ENCODE measurements at regions not wholly inside any gene's neighbourhood (a gene's known extent, or its start where the extent isn't known, plus 50 kb on each side); places are given as distances from the start of the nearest gene placed in this dataset.

DNA sequence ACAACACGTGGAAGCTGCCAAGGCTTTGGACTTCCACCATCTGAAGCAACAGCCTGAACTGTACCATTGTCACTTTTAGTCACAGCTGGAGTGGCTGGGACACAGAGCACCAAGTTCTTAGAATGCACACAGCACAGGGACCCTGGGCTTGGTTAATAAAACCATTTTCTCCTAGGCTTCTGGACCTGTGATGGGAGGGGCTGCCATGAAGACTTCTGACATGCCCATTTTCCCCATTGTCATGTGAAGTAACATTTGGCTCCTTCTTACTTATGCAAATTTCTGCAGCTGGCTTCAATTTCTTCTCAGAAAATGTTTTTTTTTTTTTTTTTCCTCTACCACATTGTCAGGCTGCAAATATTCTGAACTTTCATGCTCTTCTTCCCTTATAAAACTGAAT lies 138.6 kb upstream of the BRINP3 start:
- TF ChIP-seq ARID2 (CRISPR knock-in tag; IDR thresholded peaks at IDR 0.05; ENCODE audit: borderline replicate concordance) (no peak), ZNF446 (CRISPR knock-in tag; IDR thresholded peaks at IDR 0.05) (no peak), FOXK1 (CRISPR knock-in tag; IDR thresholded peaks at IDR 0.05; ENCODE audit: borderline replicate concordance, low read depth) (no peak), MAZ (IDR thresholded peaks at IDR 0.05; ENCODE audit: borderline replicate concordance, low read depth, low read length) (no peak), MAZ (CRISPR knock-in tag; IDR thresholded peaks at IDR 0.05; ENCODE audit: low read depth) (no peak), TCF7L2 (IDR thresholded peaks at IDR 0.05; ENCODE audit: low read depth, low read length) (no peak), ZNF331 (CRISPR knock-in tag; IDR thresholded peaks at IDR 0.05) (no peak), ZNF121 (CRISPR knock-in tag; IDR thresholded peaks at IDR 0.05) (no peak), MED8 (CRISPR knock-in tag; IDR thresholded peaks at IDR 0.05; ENCODE audit: insufficient replicate concordance) (no peak)
- TF ChIP-seq, protein P1, sequence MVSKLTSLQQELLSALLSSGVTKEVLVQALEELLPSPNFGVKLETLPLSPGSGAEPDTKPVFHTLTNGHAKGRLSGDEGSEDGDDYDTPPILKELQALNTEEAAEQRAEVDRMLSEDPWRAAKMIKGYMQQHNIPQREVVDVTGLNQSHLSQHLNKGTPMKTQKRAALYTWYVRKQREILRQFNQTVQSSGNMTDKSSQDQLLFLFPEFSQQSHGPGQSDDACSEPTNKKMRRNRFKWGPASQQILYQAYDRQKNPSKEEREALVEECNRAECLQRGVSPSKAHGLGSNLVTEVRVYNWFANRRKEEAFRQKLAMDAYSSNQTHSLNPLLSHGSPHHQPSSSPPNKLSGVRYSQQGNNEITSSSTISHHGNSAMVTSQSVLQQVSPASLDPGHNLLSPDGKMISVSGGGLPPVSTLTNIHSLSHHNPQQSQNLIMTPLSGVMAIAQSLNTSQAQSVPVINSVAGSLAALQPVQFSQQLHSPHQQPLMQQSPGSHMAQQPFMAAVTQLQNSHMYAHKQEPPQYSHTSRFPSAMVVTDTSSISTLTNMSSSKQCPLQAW (CRISPR knock-in tag; IDR thresholded peaks at IDR 0.05), result no peak
- TF ChIP-seq, protein P2, sequence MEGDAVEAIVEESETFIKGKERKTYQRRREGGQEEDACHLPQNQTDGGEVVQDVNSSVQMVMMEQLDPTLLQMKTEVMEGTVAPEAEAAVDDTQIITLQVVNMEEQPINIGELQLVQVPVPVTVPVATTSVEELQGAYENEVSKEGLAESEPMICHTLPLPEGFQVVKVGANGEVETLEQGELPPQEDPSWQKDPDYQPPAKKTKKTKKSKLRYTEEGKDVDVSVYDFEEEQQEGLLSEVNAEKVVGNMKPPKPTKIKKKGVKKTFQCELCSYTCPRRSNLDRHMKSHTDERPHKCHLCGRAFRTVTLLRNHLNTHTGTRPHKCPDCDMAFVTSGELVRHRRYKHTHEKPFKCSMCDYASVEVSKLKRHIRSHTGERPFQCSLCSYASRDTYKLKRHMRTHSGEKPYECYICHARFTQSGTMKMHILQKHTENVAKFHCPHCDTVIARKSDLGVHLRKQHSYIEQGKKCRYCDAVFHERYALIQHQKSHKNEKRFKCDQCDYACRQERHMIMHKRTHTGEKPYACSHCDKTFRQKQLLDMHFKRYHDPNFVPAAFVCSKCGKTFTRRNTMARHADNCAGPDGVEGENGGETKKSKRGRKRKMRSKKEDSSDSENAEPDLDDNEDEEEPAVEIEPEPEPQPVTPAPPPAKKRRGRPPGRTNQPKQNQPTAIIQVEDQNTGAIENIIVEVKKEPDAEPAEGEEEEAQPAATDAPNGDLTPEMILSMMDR (CRISPR knock-in tag; IDR thresholded peaks at IDR 0.05), result no peak
- TF ChIP-seq, protein P3, sequence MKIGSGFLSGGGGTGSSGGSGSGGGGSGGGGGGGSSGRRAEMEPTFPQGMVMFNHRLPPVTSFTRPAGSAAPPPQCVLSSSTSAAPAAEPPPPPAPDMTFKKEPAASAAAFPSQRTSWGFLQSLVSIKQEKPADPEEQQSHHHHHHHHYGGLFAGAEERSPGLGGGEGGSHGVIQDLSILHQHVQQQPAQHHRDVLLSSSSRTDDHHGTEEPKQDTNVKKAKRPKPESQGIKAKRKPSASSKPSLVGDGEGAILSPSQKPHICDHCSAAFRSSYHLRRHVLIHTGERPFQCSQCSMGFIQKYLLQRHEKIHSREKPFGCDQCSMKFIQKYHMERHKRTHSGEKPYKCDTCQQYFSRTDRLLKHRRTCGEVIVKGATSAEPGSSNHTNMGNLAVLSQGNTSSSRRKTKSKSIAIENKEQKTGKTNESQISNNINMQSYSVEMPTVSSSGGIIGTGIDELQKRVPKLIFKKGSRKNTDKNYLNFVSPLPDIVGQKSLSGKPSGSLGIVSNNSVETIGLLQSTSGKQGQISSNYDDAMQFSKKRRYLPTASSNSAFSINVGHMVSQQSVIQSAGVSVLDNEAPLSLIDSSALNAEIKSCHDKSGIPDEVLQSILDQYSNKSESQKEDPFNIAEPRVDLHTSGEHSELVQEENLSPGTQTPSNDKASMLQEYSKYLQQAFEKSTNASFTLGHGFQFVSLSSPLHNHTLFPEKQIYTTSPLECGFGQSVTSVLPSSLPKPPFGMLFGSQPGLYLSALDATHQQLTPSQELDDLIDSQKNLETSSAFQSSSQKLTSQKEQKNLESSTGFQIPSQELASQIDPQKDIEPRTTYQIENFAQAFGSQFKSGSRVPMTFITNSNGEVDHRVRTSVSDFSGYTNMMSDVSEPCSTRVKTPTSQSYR (CRISPR knock-in tag; IDR thresholded peaks at IDR 0.05; ENCODE audit: borderline replicate concordance), result no peak
- TF ChIP-seq, protein P4, sequence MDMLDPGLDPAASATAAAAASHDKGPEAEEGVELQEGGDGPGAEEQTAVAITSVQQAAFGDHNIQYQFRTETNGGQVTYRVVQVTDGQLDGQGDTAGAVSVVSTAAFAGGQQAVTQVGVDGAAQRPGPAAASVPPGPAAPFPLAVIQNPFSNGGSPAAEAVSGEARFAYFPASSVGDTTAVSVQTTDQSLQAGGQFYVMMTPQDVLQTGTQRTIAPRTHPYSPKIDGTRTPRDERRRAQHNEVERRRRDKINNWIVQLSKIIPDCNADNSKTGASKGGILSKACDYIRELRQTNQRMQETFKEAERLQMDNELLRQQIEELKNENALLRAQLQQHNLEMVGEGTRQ (IDR thresholded peaks at IDR 0.05; ENCODE audit: low read depth, low read length), result no peak
- TF ChIP-seq, protein P4 (CRISPR knock-in tag; IDR thresholded peaks at IDR 0.05; ENCODE audit: borderline replicate concordance), result no peak
- TF ChIP-seq, protein P5, sequence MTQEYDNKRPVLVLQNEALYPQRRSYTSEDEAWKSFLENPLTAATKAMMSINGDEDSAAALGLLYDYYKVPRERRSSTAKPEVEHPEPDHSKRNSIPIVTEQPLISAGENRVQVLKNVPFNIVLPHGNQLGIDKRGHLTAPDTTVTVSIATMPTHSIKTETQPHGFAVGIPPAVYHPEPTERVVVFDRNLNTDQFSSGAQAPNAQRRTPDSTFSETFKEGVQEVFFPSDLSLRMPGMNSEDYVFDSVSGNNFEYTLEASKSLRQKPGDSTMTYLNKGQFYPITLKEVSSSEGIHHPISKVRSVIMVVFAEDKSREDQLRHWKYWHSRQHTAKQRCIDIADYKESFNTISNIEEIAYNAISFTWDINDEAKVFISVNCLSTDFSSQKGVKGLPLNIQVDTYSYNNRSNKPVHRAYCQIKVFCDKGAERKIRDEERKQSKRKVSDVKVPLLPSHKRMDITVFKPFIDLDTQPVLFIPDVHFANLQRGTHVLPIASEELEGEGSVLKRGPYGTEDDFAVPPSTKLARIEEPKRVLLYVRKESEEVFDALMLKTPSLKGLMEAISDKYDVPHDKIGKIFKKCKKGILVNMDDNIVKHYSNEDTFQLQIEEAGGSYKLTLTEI (CRISPR knock-in tag; conservative IDR thresholded peaks at IDR 0.05), result no peak

All from HepG2 (cell line).